Osteocyte (in vitro differentiated cells): ENCODE measurements at regions not wholly inside any gene's neighbourhood (a gene's known extent, or its start where the extent isn't known, plus 50 kb on each side); places are given as distances from the start of the nearest gene placed in this dataset.

Source experiments
- DNase-seq: peaks from one replicate; pipeline ENCODE4 v3.0.0; 2021; ENCODE audit warnings: mixed read lengths; ENCODE audit not compliant: unreplicated experiment; ENCODE audit errors: extremely low spot score
- H3K27ac Mint-ChIP-seq: one replicate; pipeline ENCODE4 v1.8.0; 2021; ENCODE audit warnings: mild to moderate bottlenecking, mixed read lengths; ENCODE audit not compliant: unreplicated experiment
- H3K27me3 Mint-ChIP-seq: one replicate; pipeline ENCODE4 v1.8.0; 2021; ENCODE audit warnings: mixed read lengths; ENCODE audit not compliant: unreplicated experiment
- H3K36me3 Mint-ChIP-seq: one replicate; pipeline ENCODE4 v1.8.0; 2021; ENCODE audit warnings: mixed read lengths; ENCODE audit not compliant: unreplicated experiment
- H3K4me1 Mint-ChIP-seq: one replicate; pipeline ENCODE4 v1.8.0; 2021; ENCODE audit warnings: mixed read lengths; ENCODE audit not compliant: unreplicated experiment
- H3K4me3 Mint-ChIP-seq: one replicate; pipeline ENCODE4 v1.8.0; 2021; ENCODE audit warnings: mild to moderate bottlenecking, moderate library complexity, mixed read lengths; ENCODE audit not compliant: unreplicated experiment
- H3K9me3 Mint-ChIP-seq: one replicate; pipeline ENCODE4 v1.8.0; 2021; ENCODE audit warnings: mixed read lengths; ENCODE audit not compliant: unreplicated experiment
- CTCF ChIP-seq: fragments of 200-600 bp; sonication (generic); IDR thresholded peaks from 2 replicates; pipeline ENCODE4 v1.5.0; 2021; ENCODE audit warnings: antibody characterized with exemption, mild to moderate bottlenecking, moderate library complexity

- Mint-ChIP-seq H3K36me3 (peaks cover 1% of the 10 kb centered on the region), H3K27me3 (peaks cover 17% of the 10 kb centered on the region), H3K4me1 (no peaks in the 10 kb centered on the region), H3K9me3 (peaks cover 8% of the 10 kb centered on the region), H3K4me3 (no peak overlapping the region), H3K27ac (no peak overlapping the region)
- no peak for TF ChIP-seq CTCF
- DNase-seq = no peak
Measured at GRCh38 chr9:82645600-82645999, 417.3 kb downstream of the RASEF start.

- TF ChIP-seq CTCF = no peak
- H3K4me3 Mint-ChIP-seq = no peak overlapping the region
- H3K4me1 Mint-ChIP-seq = no peaks in the 10 kb centered on the region
- DNase-seq = no peak
- H3K27ac Mint-ChIP-seq = no peak overlapping the region
- H3K27me3 Mint-ChIP-seq = peaks cover 8% of the 10 kb centered on the region
- H3K9me3 Mint-ChIP-seq = peaks cover 15% of the 10 kb centered on the region
- H3K36me3 Mint-ChIP-seq = peaks cover 2% of the 10 kb centered on the region
Measured at GRCh38 chr9:82650368-82650767, 412.6 kb downstream of the RASEF start.

- Mint-ChIP-seq H3K9me3 (peaks cover 15% of the 10 kb centered on the region), H3K4me1 (no peaks in the 10 kb centered on the region), H3K27me3 (peaks cover 9% of the 10 kb centered on the region), H3K4me3 (no peak overlapping the region), H3K27ac (no peak overlapping the region), H3K36me3 (peaks cover 2% of the 10 kb centered on the region)
- DNase-seq = no peak
- no peak for TF ChIP-seq CTCF
Measured at GRCh38 chr9:82651474-82651873, 411.5 kb downstream of the RASEF start.

- Mint-ChIP-seq H3K4me3 (no peak overlapping the region), H3K27ac (no peak overlapping the region), H3K36me3 (no peaks in the 10 kb centered on the region), H3K4me1 (no peaks in the 10 kb centered on the region), H3K9me3 (no peaks in the 10 kb centered on the region), H3K27me3 (peaks cover 3% of the 10 kb centered on the region)
- no peak for DNase-seq
- no peak for TF ChIP-seq CTCF
Measured at GRCh38 chr9:82665324-82665723, 397.6 kb downstream of the RASEF start.

GRCh38 chr9:82668689-82669199, 394.2 kb downstream of the RASEF start:
- TF ChIP-seq CTCF = no peak
- no peaks in the 10 kb centered on the region for H3K4me1 Mint-ChIP-seq
- H3K27ac Mint-ChIP-seq = no peak overlapping the region
- DNase-seq = no peak
- H3K27me3 Mint-ChIP-seq = peaks cover 5% of the 10 kb centered on the region
- H3K4me3 Mint-ChIP-seq = no peak overlapping the region
- no peaks in the 10 kb centered on the region for H3K9me3 Mint-ChIP-seq
- H3K36me3 Mint-ChIP-seq = no peaks in the 10 kb centered on the region
